K562 (cell line): ENCODE measurements at regions not wholly inside any gene's neighbourhood (a gene's known extent, or its start where the extent isn't known, plus 50 kb on each side); places are given as distances from the start of the nearest gene placed in this dataset.

Source experiments
- ARNT ChIP-seq, 2 experiments: fragments of 450-650 bp; IDR thresholded peaks; 2 replicates each; pipeline ENCODE4 v1.6.1; 2016; ENCODE audit warnings: mild to moderate bottlenecking in 1 of 2
- EGR1 ChIP-seq: fragments of 450-650 bp; conservative IDR thresholded peaks from 2 replicates; pipeline ENCODE4 v1.6.1; 2017; ENCODE audit warnings: mild to moderate bottlenecking
- ETV6 ChIP-seq, 3 experiments: fragments of 150-350 bp in 1 of 3; sonication (generic) in 1 of 3; formaldehyde crosslinking in 1 of 3; IDR thresholded peaks; 2 replicates each; pipeline versions ENCODE4 v1.6.1 to v1.8.0; 2014 to 2022; ENCODE audit warnings: borderline replicate concordance in 2 of 3, low read depth in 2 of 3, antibody characterized with exemption in 1 of 3, low read length in 1 of 3, mild to moderate bottlenecking in 1 of 3, missing genetic modification reagents in 1 of 3
- FOXJ2 ChIP-seq: fragments of 200-800 bp; sonication (Bioruptor generic); IDR thresholded peaks from 2 replicates; pipeline ENCODE4 v1.6.1; 2016; ENCODE audit warnings: missing genetic modification characterization, missing compliant biosample characterization
- HDAC1 ChIP-seq, 2 experiments: fragments of 450-650 bp; IDR thresholded peaks; 2 replicates each; pipeline ENCODE4 v1.6.1; 2016 to 2017; ENCODE audit warnings: inconsistent platforms in 1 of 2, mild to moderate bottlenecking in 1 of 2, moderate library complexity in 1 of 2
- HMGXB4 ChIP-seq: sonication (generic); formaldehyde crosslinking; IDR thresholded peaks from 2 replicates; pipeline ENCODE4 v1.8.1; 2023; ENCODE audit warnings: mild to moderate bottlenecking, missing genetic modification reagents
- KDM4B ChIP-seq, 2 experiments: fragments of 450-650 bp in 1 of 2; sonication (generic) in 1 of 2; IDR thresholded peaks; 2 replicates each; pipeline ENCODE4 v1.6.1; 2016 to 2017; ENCODE audit warnings: borderline replicate concordance in 2 of 2, antibody characterized with exemption in 1 of 2, low read depth in 1 of 2, mild to moderate bottlenecking in 1 of 2
- MEF2D ChIP-seq: conservative IDR thresholded peaks from 2 replicates; pipeline ENCODE4 v1.6.1; 2016; ENCODE audit warnings: low read depth, missing genetic modification characterization, missing compliant biosample characterization
- MIER1 ChIP-seq: fragments of 450-650 bp; IDR thresholded peaks from 2 replicates; pipeline ENCODE4 v1.6.1; 2016; ENCODE audit warnings: antibody characterized with exemption, mild to moderate bottlenecking, low read depth
- PBX2 ChIP-seq, 2 experiments: IDR thresholded peaks in 1 of 2; conservative IDR thresholded peaks in 1 of 2; 2 replicates each; pipeline ENCODE4 v1.6.1; 2016; ENCODE audit warnings: low read depth in 2 of 2, mild to moderate bottlenecking in 1 of 2, missing compliant biosample characterization in 1 of 2, missing genetic modification characterization in 1 of 2, moderate library complexity in 1 of 2
- PHTF2 ChIP-seq: fragments of 250-450 bp; sonication (Bioruptor Pico); IDR thresholded peaks from 2 replicates; pipeline ENCODE4 v1.5.0; 2021; ENCODE audit warnings: mild to moderate bottlenecking
- POLR2B ChIP-seq: fragments of 450-650 bp; IDR thresholded peaks from 2 replicates; pipeline ENCODE4 v1.6.1; 2018; ENCODE audit warnings: low read depth; ENCODE audit not compliant: partially characterized antibody
- RAD51 ChIP-seq: fragments of 450-650 bp; IDR thresholded peaks from 2 replicates; pipeline ENCODE4 v1.7.1; 2016; ENCODE audit warnings: low read depth, mild to moderate bottlenecking, borderline replicate concordance
- RFX7 ChIP-seq: fragments of 250-450 bp; sonication (Bioruptor Pico); IDR thresholded peaks from 2 replicates; pipeline ENCODE4 v1.5.1; 2021; ENCODE audit warnings: mild to moderate bottlenecking
- SMARCC2 ChIP-seq: fragments of 450-650 bp; IDR thresholded peaks from 2 replicates; pipeline ENCODE4 v1.6.1; 2017; ENCODE audit warnings: antibody characterized with exemption, moderate library complexity, mild to moderate bottlenecking, low read depth
- ZBTB1 ChIP-seq: sonication (generic); formaldehyde crosslinking; IDR thresholded peaks from 2 replicates; pipeline ENCODE4 v1.8.1; 2023; ENCODE audit warnings: missing genetic modification reagents, low read depth, mild to moderate bottlenecking, borderline replicate concordance
- ZKSCAN1 ChIP-seq: fragments of 150-350 bp; IDR thresholded peaks from 2 replicates; pipeline ENCODE4 v1.6.1; 2016; ENCODE audit warnings: low read depth, low read length
- ZNF445 ChIP-seq: fragments of 250-450 bp; sonication (Bioruptor Pico); IDR thresholded peaks from 2 replicates; pipeline ENCODE4 v1.4.0; 2020; ENCODE audit warnings: low read depth, mild to moderate bottlenecking, moderate library complexity
- ZNF696 ChIP-seq: fragments of 250-450 bp; sonication (Bioruptor Pico); conservative IDR thresholded peaks from 2 replicates; pipeline ENCODE4 v1.4.0; 2020; ENCODE audit warnings: mild to moderate bottlenecking, moderate library complexity
- ZNF79 ChIP-seq: fragments of 250-450 bp; sonication (Bioruptor Pico); IDR thresholded peaks from 2 replicates; pipeline ENCODE4 v1.4.0; 2020; ENCODE audit warnings: low read depth, mild to moderate bottlenecking, moderate library complexity
- TF ChIP-seq, protein P1 (sequence below): fragments of 450-650 bp; formaldehyde crosslinking; IDR thresholded peaks from 2 replicates; pipeline ENCODE4 v1.4.0; 2020; ENCODE audit warnings: mild to moderate bottlenecking, moderate library complexity

- TF ChIP-seq ZNF696 (CRISPR knock-in tag) (no peak), FOXJ2 (no peak), MEF2D (tag) (no peak), EGR1 (no peak), PBX2 (CRISPR knock-in tag; IDR thresholded peaks at IDR 0.05; ENCODE audit: low read depth) (no peak), PBX2 (tag; conservative IDR thresholded peaks at IDR 0.05; ENCODE audit: low read depth) (peak; percentile 66), ZNF445 (CRISPR knock-in tag) (no peak), MIER1 (no peak), RFX7 (no peak), SMARCC2 (no peak), HMGXB4 (CRISPR knock-in tag) (no peak), ZBTB1 (CRISPR knock-in tag) (no peak), ZNF79 (CRISPR knock-in tag) (no peak), KDM4B (IDR thresholded peaks at IDR 0.05; ENCODE audit: borderline replicate concordance in 2 of 2, low read depth in 1 of 2) (no peak), ETV6 (IDR thresholded peaks at IDR 0.05; ENCODE audit: borderline replicate concordance in 1 of 2, low read depth in 2 of 2, low read length in 1 of 2) (peak; percentile 41 to 78; a peak in 2 of 4 replicates), ETV6 (CRISPR knock-in tag; IDR thresholded peaks at IDR 0.05; ENCODE audit: borderline replicate concordance) (no peak), ZKSCAN1 (no peak), ARNT (IDR thresholded peaks at IDR 0.05) (no peak), HDAC1 (IDR thresholded peaks at IDR 0.05) (no peak), RAD51 (no peak), PHTF2 (no peak), POLR2B (no peak)
- TF ChIP-seq, protein P1, sequence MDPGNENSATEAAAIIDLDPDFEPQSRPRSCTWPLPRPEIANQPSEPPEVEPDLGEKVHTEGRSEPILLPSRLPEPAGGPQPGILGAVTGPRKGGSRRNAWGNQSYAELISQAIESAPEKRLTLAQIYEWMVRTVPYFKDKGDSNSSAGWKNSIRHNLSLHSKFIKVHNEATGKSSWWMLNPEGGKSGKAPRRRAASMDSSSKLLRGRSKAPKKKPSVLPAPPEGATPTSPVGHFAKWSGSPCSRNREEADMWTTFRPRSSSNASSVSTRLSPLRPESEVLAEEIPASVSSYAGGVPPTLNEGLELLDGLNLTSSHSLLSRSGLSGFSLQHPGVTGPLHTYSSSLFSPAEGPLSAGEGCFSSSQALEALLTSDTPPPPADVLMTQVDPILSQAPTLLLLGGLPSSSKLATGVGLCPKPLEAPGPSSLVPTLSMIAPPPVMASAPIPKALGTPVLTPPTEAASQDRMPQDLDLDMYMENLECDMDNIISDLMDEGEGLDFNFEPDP (CRISPR knock-in tag): no peak
These were observed 82.6 kb upstream of the TANK start (continued) for GRCh38 chr2:161077367-161078210.
